ENCODE measurements at regions not wholly inside any gene's neighbourhood (a gene's known extent, or its start where the extent isn't known, plus 50 kb on each side); places are given as distances from the start of the nearest gene placed in this dataset.

- intact Hi-C loops (cut with DNase I) = no loop called here
- ATAC-seq = peak; percentile 38 to 63 (median 56)
- no peak for DNase-seq
- Histone ChIP-seq H3K4me1 (peaks cover 0 to 6% (median 2%) of the 10 kb centered on the region in 4 donors), H3K27me3 (no peaks in the 10 kb centered on the region), H3K27ac (no peak overlapping the region), H3K9me3 (no peaks in the 10 kb centered on the region), H3K36me3 (no peaks in the 10 kb centered on the region), H3K4me3 (no peak overlapping the region)
- 30% methylated on average over 4 of the region's 4 CpGs for WGBS (ENCODE audit: insufficient coverage, low coverage, low lambda C conversion rate, missing lambda C conversion rate)
- TF ChIP-seq POLR2A (IDR thresholded peaks at IDR 0.05) = no peak
- no peak for TF ChIP-seq CTCF (IDR thresholded peaks at IDR 0.05)
Measured at GRCh38 chr14:57066463-57066862, 202.2 kb downstream of the EXOC5 start.

GRCh38 chr14:57061009-57061711 lies 207.5 kb downstream of the EXOC5 start:
- ATAC-seq (no peak), DNase-seq (no peak)
- H3K4me3 ChIP-seq = no peak overlapping the region
- intact Hi-C loops (cut with DNase I) = no loop called here
- TF ChIP-seq POLR2A (IDR thresholded peaks at IDR 0.05) (no peak), CTCF (IDR thresholded peaks at IDR 0.05) (no peak)
- peaks cover 0 to 38% (median 14%) of the 10 kb centered on the region in 4 donors for H3K4me1 ChIP-seq
- 77% methylated on average over 5 of the region's 5 CpGs for WGBS (ENCODE audit: insufficient coverage, low coverage, low lambda C conversion rate, missing lambda C conversion rate)
- H3K27ac ChIP-seq = peak overlapping the region in 2 of 3 donors; percentile 63 to 71
- no peaks in the 10 kb centered on the region for H3K9me3 ChIP-seq
- H3K27me3 ChIP-seq = no peaks in the 10 kb centered on the region
- no peaks in the 10 kb centered on the region for H3K36me3 ChIP-seq

- H3K27ac ChIP-seq = peak overlapping the region; percentile 25 to 71 (median 63)
- H3K9me3 ChIP-seq = no peaks in the 10 kb centered on the region
- intact Hi-C loops (cut with DNase I) = no loop called here
- no peak overlapping the region for H3K4me3 ChIP-seq
- H3K4me1 ChIP-seq = peaks cover 0 to 38% (median 13%) of the 10 kb centered on the region in 4 donors
- DNase-seq = no peak
- ATAC-seq = peak; percentile 62 to 77 (median 69)
- 28% methylated on average over 6 of the region's 6 CpGs for WGBS (ENCODE audit: insufficient coverage, low coverage, low lambda C conversion rate, missing lambda C conversion rate)
- H3K27me3 ChIP-seq = no peaks in the 10 kb centered on the region
- H3K36me3 ChIP-seq = no peaks in the 10 kb centered on the region
- TF ChIP-seq CTCF (IDR thresholded peaks at IDR 0.05) = no peak
Measured at GRCh38 chr14:57060276-57060955, 208.3 kb downstream of the EXOC5 start.

- no peak for TF ChIP-seq POLR2A (IDR thresholded peaks at IDR 0.05)
- TF ChIP-seq CTCF (IDR thresholded peaks at IDR 0.05) = no peak
- peak in 1 of 4 donors; percentile 27 for ATAC-seq
- 53% methylated on average over 5 of the region's 7 CpGs for WGBS (ENCODE audit: insufficient coverage, low coverage, low lambda C conversion rate, missing lambda C conversion rate)
- Histone ChIP-seq H3K27me3 (no peaks in the 10 kb centered on the region), H3K4me1 (peaks cover 0 to 38% (median 13%) of the 10 kb centered on the region in 4 donors), H3K27ac (peak overlapping the region in 1 of 3 donors; percentile 13), H3K36me3 (no peaks in the 10 kb centered on the region), H3K9me3 (no peaks in the 10 kb centered on the region), H3K4me3 (no peak overlapping the region)
- peak in 1 of 3 donors; percentile 44 for DNase-seq
- intact Hi-C loops (cut with DNase I) = no loop called here
Measured at GRCh38 chr14:57058319-57058718, 210.4 kb downstream of the EXOC5 start.

All from right lobe of liver (tissue), 6 donors.